ENCODE measurements at regions not wholly inside any gene's neighbourhood (a gene's known extent, or its start where the extent isn't known, plus 50 kb on each side); places are given as distances from the start of the nearest gene placed in this dataset.

- ATAC-seq (ENCODE audit: low FRiP score) (no peak), DNase-seq (ENCODE audit: low spot score) (no peak)
- TF ChIP-seq CTCF (IDR thresholded peaks at IDR 0.05), result no peak
Measured at GRCh38 chr12:107353312-107353711, 260.0 kb upstream of the CRY1 start.

GRCh38 chr12:107355004-107355565, 261.7 kb upstream of the CRY1 start:
- DNase-seq (ENCODE audit: low spot score) (no peak), ATAC-seq (ENCODE audit: low FRiP score) (no peak)
- no peak for TF ChIP-seq CTCF (IDR thresholded peaks at IDR 0.05)

GRCh38 chr12:107355612-107356011, 262.3 kb upstream of the CRY1 start:
- ATAC-seq (ENCODE audit: low FRiP score) (no peak), DNase-seq (ENCODE audit: low spot score) (no peak)
- TF ChIP-seq CTCF (IDR thresholded peaks at IDR 0.05), result no peak

- no peak for DNase-seq (ENCODE audit: low spot score)
- no peak for ATAC-seq (ENCODE audit: low FRiP score)
- TF ChIP-seq CTCF (IDR thresholded peaks at IDR 0.05), result no peak
Measured at GRCh38 chr12:107356266-107356936, 263.1 kb upstream of the CRY1 start.

- no peak for TF ChIP-seq CTCF (IDR thresholded peaks at IDR 0.05)
- no peak for DNase-seq (ENCODE audit: low spot score)
- no peak for ATAC-seq (ENCODE audit: low FRiP score)
Measured at GRCh38 chr12:107356937-107357295, 263.6 kb upstream of the CRY1 start.

GRCh38 chr12:107359382-107359781, 266.0 kb upstream of the CRY1 start:
- no peak for TF ChIP-seq CTCF (IDR thresholded peaks at IDR 0.05)
- no peak for DNase-seq (ENCODE audit: low spot score)
- no peak for ATAC-seq (ENCODE audit: low FRiP score)

GRCh38 chr12:107360033-107360432, 266.7 kb upstream of the CRY1 start:
- DNase-seq (ENCODE audit: low spot score) (no peak), ATAC-seq (ENCODE audit: low FRiP score) (no peak)
- TF ChIP-seq CTCF (IDR thresholded peaks at IDR 0.05), result no peak

Measured in omental fat pad (tissue), 3 donors.